ENCODE measurements at regions not wholly inside any gene's neighbourhood (a gene's known extent, or its start where the extent isn't known, plus 50 kb on each side); places are given as distances from the start of the nearest gene placed in this dataset.

DNA sequence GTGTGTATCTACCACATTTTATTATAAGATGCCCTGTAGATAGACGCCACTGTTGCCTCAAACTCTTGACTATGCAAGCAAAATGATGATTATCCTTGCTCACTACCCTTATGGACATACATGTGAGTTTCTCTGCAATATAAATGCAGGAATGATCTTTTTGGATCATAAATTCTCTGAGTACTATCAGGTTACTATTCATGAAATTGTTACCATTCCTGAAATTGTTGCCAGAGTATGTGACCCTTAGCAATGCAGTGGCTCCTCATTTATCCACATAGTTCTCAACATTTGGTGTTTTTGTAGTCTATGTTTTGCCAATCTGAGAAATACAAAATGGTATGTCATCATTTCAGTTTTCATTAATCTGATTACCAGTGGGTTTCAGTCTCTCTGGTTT, 166.2 kb upstream of the FAM3C start:
- H3K27me3 ChIP-seq: no peaks in the 10 kb centered on the region
- H3K4me1 ChIP-seq: no peaks in the 10 kb centered on the region
- in situ Hi-C loops (cut with MboI; ENCODE audit: low sequenced_read_pairs in 4 of 4) (no loop called here), intact Hi-C loops (cut with DNase I; ENCODE audit: low total_unique reads) (no loop called here)
- H3K36me3 ChIP-seq: no peaks in the 10 kb centered on the region
- H3K4me3 ChIP-seq: no peak overlapping the region
- no peak overlapping the region for H3K27ac ChIP-seq
- ATAC-seq (no peak), DNase-seq (no peak)
- H3K9me3 ChIP-seq: no peaks in the 10 kb centered on the region
- no peak for TF ChIP-seq POLR2A (IDR thresholded peaks at IDR 0.05)
- TF ChIP-seq, protein P1, sequence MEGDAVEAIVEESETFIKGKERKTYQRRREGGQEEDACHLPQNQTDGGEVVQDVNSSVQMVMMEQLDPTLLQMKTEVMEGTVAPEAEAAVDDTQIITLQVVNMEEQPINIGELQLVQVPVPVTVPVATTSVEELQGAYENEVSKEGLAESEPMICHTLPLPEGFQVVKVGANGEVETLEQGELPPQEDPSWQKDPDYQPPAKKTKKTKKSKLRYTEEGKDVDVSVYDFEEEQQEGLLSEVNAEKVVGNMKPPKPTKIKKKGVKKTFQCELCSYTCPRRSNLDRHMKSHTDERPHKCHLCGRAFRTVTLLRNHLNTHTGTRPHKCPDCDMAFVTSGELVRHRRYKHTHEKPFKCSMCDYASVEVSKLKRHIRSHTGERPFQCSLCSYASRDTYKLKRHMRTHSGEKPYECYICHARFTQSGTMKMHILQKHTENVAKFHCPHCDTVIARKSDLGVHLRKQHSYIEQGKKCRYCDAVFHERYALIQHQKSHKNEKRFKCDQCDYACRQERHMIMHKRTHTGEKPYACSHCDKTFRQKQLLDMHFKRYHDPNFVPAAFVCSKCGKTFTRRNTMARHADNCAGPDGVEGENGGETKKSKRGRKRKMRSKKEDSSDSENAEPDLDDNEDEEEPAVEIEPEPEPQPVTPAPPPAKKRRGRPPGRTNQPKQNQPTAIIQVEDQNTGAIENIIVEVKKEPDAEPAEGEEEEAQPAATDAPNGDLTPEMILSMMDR (IDR thresholded peaks at IDR 0.05 in 4 of 5, conservative IDR thresholded peaks at IDR 0.05 in 1 of 5): no peak

DNA sequence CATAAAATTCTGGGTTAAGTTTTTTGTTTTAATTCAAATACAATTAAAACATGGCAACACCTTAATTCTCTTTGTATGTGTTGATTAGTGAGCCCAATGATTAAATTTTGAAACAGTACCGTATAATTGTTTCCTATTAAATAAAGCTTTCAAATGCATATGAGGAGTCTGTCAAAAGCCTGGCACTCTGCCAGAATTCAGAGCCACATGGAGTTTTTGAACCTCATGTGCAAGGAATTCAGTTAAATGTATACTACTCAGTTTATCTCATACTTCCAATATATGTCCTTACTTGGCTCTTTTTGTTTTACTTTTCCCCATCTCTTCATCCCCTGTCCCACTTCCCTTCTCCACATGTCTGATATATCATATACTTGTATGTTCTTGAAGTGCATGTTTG, 165.6 kb upstream of the FAM3C start:
- Histone ChIP-seq H3K27ac (no peak overlapping the region), H3K27me3 (no peaks in the 10 kb centered on the region), H3K4me3 (no peak overlapping the region), H3K36me3 (no peaks in the 10 kb centered on the region), H3K4me1 (no peaks in the 10 kb centered on the region), H3K9me3 (no peaks in the 10 kb centered on the region)
- intact Hi-C loops (cut with DNase I; ENCODE audit: low total_unique reads) (no loop called here), in situ Hi-C loops (cut with MboI; ENCODE audit: low sequenced_read_pairs in 4 of 4) (no loop called here)
- no peak for DNase-seq
- TF ChIP-seq, protein P1 (IDR thresholded peaks at IDR 0.05 in 4 of 5, conservative IDR thresholded peaks at IDR 0.05 in 1 of 5): no peak
- no peak for TF ChIP-seq POLR2A (IDR thresholded peaks at IDR 0.05)
- no peak for ATAC-seq

DNA sequence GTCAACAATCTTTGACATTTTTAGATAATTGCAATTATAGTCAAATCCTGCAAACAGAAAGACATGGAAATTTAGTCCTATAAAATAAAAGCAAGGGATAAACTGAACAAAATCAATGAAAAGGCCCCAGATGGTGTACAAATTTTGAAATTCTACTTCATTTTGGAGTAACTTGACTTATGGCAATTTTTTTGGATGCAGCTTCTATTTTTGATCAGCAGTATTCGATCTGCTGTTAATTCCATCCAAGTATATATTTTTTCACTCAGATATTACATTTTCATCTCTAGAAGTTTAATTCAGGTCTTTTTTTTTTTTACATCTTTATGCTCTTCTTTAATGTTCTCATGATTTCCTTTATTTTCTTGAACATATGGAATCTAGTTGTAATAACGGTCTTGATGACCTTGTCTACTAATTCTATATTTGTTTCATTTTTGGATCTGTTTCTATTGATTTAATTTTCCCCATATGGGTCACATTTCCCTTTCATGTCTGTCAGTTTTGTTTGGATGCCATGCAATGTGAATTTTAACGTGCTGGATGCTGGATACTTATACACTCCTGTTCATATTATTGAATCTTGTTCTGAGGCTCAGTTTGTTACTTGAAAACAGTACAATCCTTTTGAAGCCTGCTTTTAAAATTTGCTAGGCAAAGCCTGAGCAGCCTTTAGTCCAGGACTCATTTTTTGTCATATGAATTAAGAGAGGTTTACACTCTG, 164.3 kb upstream of the FAM3C start:
- no peaks in the 10 kb centered on the region for H3K36me3 ChIP-seq
- in situ Hi-C loops (cut with MboI; ENCODE audit: low sequenced_read_pairs in 4 of 4): no loop called here
- no peak overlapping the region for H3K27ac ChIP-seq
- H3K9me3 ChIP-seq: no peaks in the 10 kb centered on the region
- H3K27me3 ChIP-seq: no peaks in the 10 kb centered on the region
- H3K4me3 ChIP-seq: no peak overlapping the region
- intact Hi-C loops (cut with DNase I; ENCODE audit: low total_unique reads): no loop called here
- DNase-seq (no peak), ATAC-seq (no peak)
- no peak for TF ChIP-seq POLR2A (IDR thresholded peaks at IDR 0.05)
- TF ChIP-seq, protein P1 (IDR thresholded peaks at IDR 0.05 in 4 of 5, conservative IDR thresholded peaks at IDR 0.05 in 1 of 5): no peak
- no peaks in the 10 kb centered on the region for H3K4me1 ChIP-seq

DNA sequence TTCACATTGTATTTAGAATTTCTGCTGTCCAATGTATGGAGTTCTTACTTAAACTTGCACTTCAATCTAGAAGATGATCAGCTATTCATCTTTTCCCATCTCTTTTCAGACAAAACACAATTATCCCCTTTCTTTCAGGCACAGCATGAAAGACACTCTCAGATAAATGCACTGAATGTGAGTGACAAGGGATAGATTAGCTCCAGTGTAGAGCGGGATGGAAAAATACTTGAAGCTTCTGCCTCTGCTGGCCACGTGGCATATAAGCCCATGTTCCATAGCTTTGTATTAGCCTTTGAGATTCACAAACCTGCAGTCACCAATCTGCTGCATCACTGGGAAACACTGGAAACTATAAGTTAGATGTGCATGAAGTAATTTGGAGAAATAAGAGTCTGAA, 162.2 kb upstream of the FAM3C start:
- no peak for TF ChIP-seq POLR2A (IDR thresholded peaks at IDR 0.05)
- TF ChIP-seq, protein P1 (IDR thresholded peaks at IDR 0.05 in 4 of 5, conservative IDR thresholded peaks at IDR 0.05 in 1 of 5): no peak
- H3K9me3 ChIP-seq: no peaks in the 10 kb centered on the region
- H3K4me1 ChIP-seq: no peaks in the 10 kb centered on the region
- no peak overlapping the region for H3K27ac ChIP-seq
- H3K36me3 ChIP-seq: no peaks in the 10 kb centered on the region
- intact Hi-C loops (cut with DNase I; ENCODE audit: low total_unique reads) (no loop called here), in situ Hi-C loops (cut with MboI; ENCODE audit: low sequenced_read_pairs in 4 of 4) (no loop called here)
- DNase-seq: no peak
- no peaks in the 10 kb centered on the region for H3K27me3 ChIP-seq
- H3K4me3 ChIP-seq: no peak overlapping the region
- no peak for ATAC-seq

Data from gastrocnemius medialis (tissue), 4 donors.